ENCODE measurements at regions not wholly inside any gene's neighbourhood (a gene's known extent, or its start where the extent isn't known, plus 50 kb on each side); places are given as distances from the start of the nearest gene placed in this dataset.
"Not testable (repeated sequence)": the region's sequence is repeated elsewhere in the genome, so short reads cannot be mapped to it uniquely, and the experiment has no call there.

DNA sequence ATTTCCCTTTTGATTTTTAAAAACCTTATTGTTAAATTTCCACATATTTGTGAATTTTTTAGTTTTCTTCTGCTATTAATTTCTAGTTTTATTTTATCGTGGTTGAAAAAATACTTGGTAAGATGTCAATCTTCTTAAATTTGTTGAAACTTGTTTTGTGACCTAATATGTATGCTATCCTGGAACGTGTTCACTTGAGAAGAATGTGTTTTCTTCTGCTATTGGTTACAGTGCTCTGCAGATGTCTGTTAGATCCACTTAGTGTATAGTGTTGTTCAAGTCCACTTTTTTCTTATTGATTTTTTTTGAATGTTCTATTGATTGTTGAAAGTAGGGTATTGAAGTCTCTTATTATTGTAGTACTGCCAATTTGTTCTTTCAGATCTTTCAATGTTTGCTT is 116.5 kb upstream of the NETO1 start:
- DNase-seq, result no peak
- no peaks in the 10 kb centered on the region for H3K36me3 ChIP-seq (replicated peaks; ENCODE audit: control insufficient read depth, insufficient read depth, low read length)
- no peak overlapping the region for H3K4me3 ChIP-seq (ENCODE audit: insufficient read depth, low read depth, low read length)
- H3K27me3 ChIP-seq (ENCODE audit: control insufficient read depth, insufficient read depth, low read length), result no peaks in the 10 kb centered on the region

GRCh38 chr18:72973841-72974240 is 106.1 kb upstream of the NETO1 start:
- Histone ChIP-seq H3K4me3 (ENCODE audit: insufficient read depth, low read depth, low read length) (no peak overlapping the region), H3K27me3 (ENCODE audit: control insufficient read depth, insufficient read depth, low read length) (no peaks in the 10 kb centered on the region), H3K36me3 (replicated peaks; ENCODE audit: control insufficient read depth, insufficient read depth, low read length) (no peaks in the 10 kb centered on the region)
- no peak for DNase-seq

DNA sequence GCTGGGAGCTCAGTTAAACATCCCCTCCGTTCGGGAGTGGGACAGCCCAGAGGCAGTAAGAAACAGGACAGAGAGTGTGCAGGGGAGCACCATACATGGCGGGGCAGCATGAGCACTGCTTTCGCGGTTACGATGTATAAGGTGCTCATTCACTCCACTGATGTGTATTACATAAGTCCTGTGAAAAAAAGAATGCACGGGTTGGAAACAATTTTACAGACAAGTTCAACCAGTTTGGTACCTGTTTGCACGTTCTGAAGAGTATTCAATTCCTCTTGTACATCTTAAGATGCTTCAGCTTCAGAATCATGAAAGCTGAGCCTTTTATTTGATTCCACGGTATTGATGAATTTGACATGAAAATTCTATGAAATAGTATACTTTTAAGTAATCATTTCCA is 97.8 kb upstream of the NETO1 start:
- no peak for DNase-seq
- Histone ChIP-seq H3K36me3 (replicated peaks; ENCODE audit: control insufficient read depth, insufficient read depth, low read length) (no peaks in the 10 kb centered on the region), H3K27me3 (ENCODE audit: control insufficient read depth, insufficient read depth, low read length) (no peaks in the 10 kb centered on the region)

DNA sequence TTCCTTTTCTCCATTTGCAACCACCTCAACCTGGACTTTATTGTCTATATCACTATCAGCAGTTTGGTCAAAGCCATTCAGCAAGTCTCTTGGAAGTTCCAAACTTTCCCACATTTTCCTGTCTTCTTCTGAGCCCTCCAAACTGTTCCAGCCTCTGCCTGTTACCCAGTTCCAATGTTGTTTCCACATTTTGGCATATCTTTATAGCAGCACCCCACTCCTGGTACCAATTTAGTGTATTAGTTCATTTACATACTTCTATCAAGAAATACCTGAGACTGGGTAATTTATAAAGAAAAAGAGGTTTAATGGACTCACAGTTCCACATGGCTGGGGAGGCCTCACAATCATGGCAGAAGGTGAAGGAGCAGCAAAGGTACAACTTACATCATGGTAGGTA is 90.4 kb upstream of the NETO1 start:
- H3K27me3 ChIP-seq (ENCODE audit: control insufficient read depth, insufficient read depth, low read length); H3K4me3 ChIP-seq (ENCODE audit: insufficient read depth, low read depth, low read length): not testable (repeated sequence)

More for the DNA sequence above, 97.8 kb upstream of the NETO1 start:
- H3K4me3 ChIP-seq (ENCODE audit: insufficient read depth, low read depth, low read length), result no peak overlapping the region

DNA sequence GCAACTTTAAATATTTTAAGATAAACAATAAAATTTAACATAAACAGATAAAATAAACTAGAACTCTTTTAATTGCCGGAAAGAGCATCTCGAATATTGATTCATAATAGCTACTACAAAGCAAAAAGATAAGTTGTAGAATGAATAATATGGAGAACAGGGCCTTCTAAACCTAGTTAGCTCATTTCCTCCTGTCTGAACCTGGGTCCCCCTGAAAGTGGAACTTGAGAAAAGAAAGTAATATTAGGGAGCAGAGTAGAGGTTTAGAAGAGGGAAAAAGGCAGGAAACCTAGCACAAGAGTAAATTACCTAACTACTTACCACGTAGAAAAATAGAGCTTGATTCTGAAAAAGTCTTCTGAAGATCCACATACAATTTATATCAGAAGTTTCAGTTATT is 80.7 kb upstream of the NETO1 start:
- H3K27me3 ChIP-seq (ENCODE audit: control insufficient read depth, insufficient read depth, low read length), result no peaks in the 10 kb centered on the region
- DNase-seq, result no peak

More for the DNA sequence above, 90.4 kb upstream of the NETO1 start:
- not testable (repeated sequence) for H3K36me3 ChIP-seq (replicated peaks; ENCODE audit: control insufficient read depth, insufficient read depth, low read length); DNase-seq

DNA sequence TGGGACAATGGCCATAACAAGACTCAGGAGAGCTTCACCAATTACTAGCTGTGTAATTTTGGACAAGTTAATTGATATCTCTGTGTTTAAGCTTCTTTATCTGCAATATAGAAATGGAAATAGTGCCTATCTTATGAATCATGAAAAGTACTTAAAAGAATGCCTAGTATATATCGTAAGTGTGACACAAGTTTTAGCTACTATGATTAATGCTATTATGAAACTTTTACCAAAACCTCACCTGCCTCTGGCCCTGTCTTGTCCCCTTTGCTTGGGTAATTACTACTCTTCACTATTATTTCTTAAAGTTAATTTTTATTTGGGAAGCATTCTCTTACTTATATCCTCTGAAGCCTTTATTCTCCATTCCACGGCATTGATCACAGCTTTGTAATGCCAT is 75.0 kb upstream of the NETO1 start:
- no peaks in the 10 kb centered on the region for H3K27me3 ChIP-seq (ENCODE audit: control insufficient read depth, insufficient read depth, low read length)
- no peak overlapping the region for H3K4me3 ChIP-seq (ENCODE audit: insufficient read depth, low read depth, low read length)
- DNase-seq, result no peak
- H3K36me3 ChIP-seq (replicated peaks; ENCODE audit: control insufficient read depth, insufficient read depth, low read length), result no peaks in the 10 kb centered on the region

More for the DNA sequence above, 80.7 kb upstream of the NETO1 start:
- Histone ChIP-seq H3K36me3 (replicated peaks; ENCODE audit: control insufficient read depth, insufficient read depth, low read length) (no peaks in the 10 kb centered on the region), H3K4me3 (ENCODE audit: insufficient read depth, low read depth, low read length) (no peak overlapping the region)

DNA sequence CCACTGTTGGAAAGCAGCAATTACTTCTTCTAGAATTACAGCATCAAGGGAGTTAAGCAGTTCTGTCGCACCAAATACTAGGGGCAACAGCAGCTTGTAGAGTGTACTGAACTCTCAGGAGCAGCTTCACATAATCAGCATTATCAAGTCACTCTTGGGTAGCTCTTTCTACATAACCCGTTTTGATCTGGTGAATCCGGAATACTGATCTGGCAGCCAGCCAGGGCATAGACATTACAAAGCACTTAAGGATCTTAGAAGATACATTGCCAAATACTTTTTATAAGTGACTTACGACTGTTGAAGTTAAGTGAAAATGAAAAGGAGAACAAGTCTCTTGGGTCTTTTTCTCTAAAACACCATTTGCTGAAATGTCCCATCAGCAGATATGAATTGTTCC is 73.2 kb upstream of the NETO1 start:
- no peaks in the 10 kb centered on the region for H3K27me3 ChIP-seq (ENCODE audit: control insufficient read depth, insufficient read depth, low read length)
- no peaks in the 10 kb centered on the region for H3K36me3 ChIP-seq (replicated peaks; ENCODE audit: control insufficient read depth, insufficient read depth, low read length)
- DNase-seq, result no peak

DNA sequence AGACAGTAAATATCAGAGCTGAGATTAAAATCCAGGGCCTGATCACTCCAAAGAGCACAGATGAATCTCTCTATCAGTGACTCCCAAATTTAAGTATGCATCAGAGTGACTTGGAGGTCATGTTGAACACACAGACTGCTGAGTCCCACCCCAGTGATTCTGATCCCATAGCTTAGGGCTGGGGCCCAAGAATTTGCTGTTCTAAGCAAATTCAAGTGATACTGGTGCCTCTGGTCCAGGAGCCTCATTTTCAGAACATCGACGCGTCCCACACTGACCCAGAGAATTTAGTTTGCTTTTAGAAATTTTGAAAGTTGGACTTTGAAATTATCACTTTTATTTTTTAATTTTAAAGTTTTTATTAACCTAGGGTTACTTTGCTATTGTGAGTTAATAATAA is 72.7 kb upstream of the NETO1 start:
- Histone ChIP-seq H3K4me3 (ENCODE audit: insufficient read depth, low read depth, low read length) (no peak overlapping the region), H3K36me3 (replicated peaks; ENCODE audit: control insufficient read depth, insufficient read depth, low read length) (no peaks in the 10 kb centered on the region), H3K27me3 (ENCODE audit: control insufficient read depth, insufficient read depth, low read length) (no peaks in the 10 kb centered on the region)
- DNase-seq, result no peak

More for the DNA sequence above, 73.2 kb upstream of the NETO1 start:
- H3K4me3 ChIP-seq (ENCODE audit: insufficient read depth, low read depth, low read length), result no peak overlapping the region

- Histone ChIP-seq H3K4me3 (ENCODE audit: insufficient read depth, low read depth, low read length) (no peak overlapping the region), H3K27me3 (ENCODE audit: control insufficient read depth, insufficient read depth, low read length) (no peaks in the 10 kb centered on the region)
- no peak for DNase-seq
Observed at GRCh38 chr18:72935744-72936143, 68.0 kb upstream of the NETO1 start.

GRCh38 chr18:72922895-72923294 is 55.1 kb upstream of the NETO1 start:
- Histone ChIP-seq H3K27me3 (ENCODE audit: control insufficient read depth, insufficient read depth, low read length) (no peaks in the 10 kb centered on the region), H3K4me3 (ENCODE audit: insufficient read depth, low read depth, low read length) (no peak overlapping the region), H3K36me3 (replicated peaks; ENCODE audit: control insufficient read depth, insufficient read depth, low read length) (no peaks in the 10 kb centered on the region)
- no peak for DNase-seq

More at GRCh38 chr18:72935744-72936143, 68.0 kb upstream of the NETO1 start:
- no peaks in the 10 kb centered on the region for H3K36me3 ChIP-seq (replicated peaks; ENCODE audit: control insufficient read depth, insufficient read depth, low read length)
